Lower lobe of right lung (tissue), 2 donors: ENCODE measurements at regions not wholly inside any gene's neighbourhood (a gene's known extent, or its start where the extent isn't known, plus 50 kb on each side); places are given as distances from the start of the nearest gene placed in this dataset.

ENCODE experiments used
- ATAC-seq, 2 donors: fragments of 200-7000 bp; cut with Tn5 transposase; one replicate each; pipeline ENCODE4 v1.9.1; 2020 to 2022; ENCODE audit warnings: mild to moderate bottlenecking in 2 of 2, moderate library complexity in 2 of 2
- DNase-seq: peaks from one replicate; pipeline ENCODE4 v3.0.0-alpha.2; 2020
- H3K27ac ChIP-seq: fragments of 200-600 bp; one replicate; pipeline ENCODE4 v1.8.0; 2022
- H3K27me3 ChIP-seq: fragments of 200-600 bp; one replicate; pipeline ENCODE4 v1.8.0; 2022; ENCODE audit warnings: low read depth
- H3K36me3 ChIP-seq: fragments of 200-600 bp; one replicate; pipeline ENCODE4 v1.8.0; 2022; ENCODE audit warnings: mild to moderate bottlenecking
- H3K4me1 ChIP-seq: fragments of 200-600 bp; one replicate; pipeline ENCODE4 v1.8.0; 2022
- H3K4me3 ChIP-seq: fragments of 200-600 bp; one replicate; pipeline ENCODE4 v1.8.0; 2022; ENCODE audit warnings: mild to moderate bottlenecking
- H3K9me3 ChIP-seq: fragments of 200-600 bp; one replicate; pipeline ENCODE4 v1.8.0; 2022
- CTCF ChIP-seq: fragments of 200-600 bp; IDR thresholded peaks from one replicate; pipeline ENCODE4 v1.8.0; 2022; ENCODE audit warnings: antibody characterized with exemption, mild to moderate bottlenecking
- intact Hi-C: fragments of 100-400 bp; cut with DNase I; formaldehyde crosslinking; loops from one replicate; pipeline ENCODE4 v1.11.0; 2022
- donor health status: DM: no; HTN: yes; CAD: no; lungs with severe emphysema.

GRCh38 chr2:8026381-8026780 lies 655.5 kb upstream of the ID2 start:
- H3K4me1 ChIP-seq = no peaks in the 10 kb centered on the region
- H3K27me3 ChIP-seq = no peaks in the 10 kb centered on the region
- no peak overlapping the region for H3K4me3 ChIP-seq
- H3K36me3 ChIP-seq = no peaks in the 10 kb centered on the region
- H3K9me3 ChIP-seq = no peaks in the 10 kb centered on the region
- ATAC-seq (no peak), DNase-seq (no peak)
- intact Hi-C loops = no loop called here
- no peak for TF ChIP-seq CTCF
- no peak overlapping the region for H3K27ac ChIP-seq

- Histone ChIP-seq H3K27me3 (no peaks in the 10 kb centered on the region), H3K4me1 (no peaks in the 10 kb centered on the region), H3K4me3 (no peak overlapping the region), H3K36me3 (no peaks in the 10 kb centered on the region), H3K9me3 (no peaks in the 10 kb centered on the region), H3K27ac (no peak overlapping the region)
- no peak for TF ChIP-seq CTCF
- ATAC-seq = no peak
- DNase-seq = no peak
- intact Hi-C loops = no loop called here
These were observed 654.5 kb upstream of the ID2 start for GRCh38 chr2:8027387-8027786.

GRCh38 chr2:8028036-8028435 lies 653.8 kb upstream of the ID2 start:
- intact Hi-C loops = no loop called here
- peak; percentile 18 to 21 for ATAC-seq
- no peaks in the 10 kb centered on the region for H3K27me3 ChIP-seq

GRCh38 chr2:8028436-8028835 lies 653.4 kb upstream of the ID2 start:
- no peak for TF ChIP-seq CTCF
- ATAC-seq (no peak), DNase-seq (no peak)
- no peaks in the 10 kb centered on the region for H3K4me1 ChIP-seq
- H3K27ac ChIP-seq = no peak overlapping the region
- no peaks in the 10 kb centered on the region for H3K36me3 ChIP-seq
- no peaks in the 10 kb centered on the region for H3K9me3 ChIP-seq
- H3K27me3 ChIP-seq = no peaks in the 10 kb centered on the region
- no peak overlapping the region for H3K4me3 ChIP-seq
- intact Hi-C loops = no loop called here

More at GRCh38 chr2:8028036-8028435, 653.8 kb upstream of the ID2 start:
- H3K4me1 ChIP-seq = no peaks in the 10 kb centered on the region
- H3K27ac ChIP-seq = no peak overlapping the region
- H3K9me3 ChIP-seq = no peaks in the 10 kb centered on the region
- H3K36me3 ChIP-seq = no peaks in the 10 kb centered on the region
- DNase-seq = no peak
- no peak overlapping the region for H3K4me3 ChIP-seq
- no peak for TF ChIP-seq CTCF

GRCh38 chr2:8028981-8029380 lies 652.9 kb upstream of the ID2 start:
- ATAC-seq = no peak

More at GRCh38 chr2:8028981-8029380, 652.9 kb upstream of the ID2 start:
- TF ChIP-seq CTCF = no peak
- H3K27ac ChIP-seq = no peak overlapping the region
- no peaks in the 10 kb centered on the region for H3K4me1 ChIP-seq
- intact Hi-C loops = no loop called here
- no peaks in the 10 kb centered on the region for H3K27me3 ChIP-seq
- DNase-seq = no peak
- H3K36me3 ChIP-seq = no peaks in the 10 kb centered on the region
- no peaks in the 10 kb centered on the region for H3K9me3 ChIP-seq
- H3K4me3 ChIP-seq = no peak overlapping the region
